Peyer's patch (tissue), 4 donors: ENCODE measurements at regions not wholly inside any gene's neighbourhood (a gene's known extent, or its start where the extent isn't known, plus 50 kb on each side); places are given as distances from the start of the nearest gene placed in this dataset.

Experiments
- POLR2A ChIP-seq, 2 donors: fragments of 450-650 bp; IDR thresholded peaks; one replicate each; pipeline ENCODE4 v1.5.1; 2017; ENCODE audit warnings: antibody characterized with exemption in 2 of 2, mild to moderate bottlenecking in 2 of 2, moderate library complexity in 2 of 2
- TF ChIP-seq, protein P1 (sequence below), 6 experiments: fragments of 450-650 bp in 4 of 6; fragments of 200-600 bp in 2 of 6; sonication (generic) in 1 of 6; IDR thresholded peaks; one replicate each; pipeline ENCODE4 v1.5.1; 2017 to 2019; ENCODE audit warnings: antibody characterized with exemption in 6 of 6, mild to moderate bottlenecking in 3 of 6, moderate library complexity in 1 of 6

DNA sequence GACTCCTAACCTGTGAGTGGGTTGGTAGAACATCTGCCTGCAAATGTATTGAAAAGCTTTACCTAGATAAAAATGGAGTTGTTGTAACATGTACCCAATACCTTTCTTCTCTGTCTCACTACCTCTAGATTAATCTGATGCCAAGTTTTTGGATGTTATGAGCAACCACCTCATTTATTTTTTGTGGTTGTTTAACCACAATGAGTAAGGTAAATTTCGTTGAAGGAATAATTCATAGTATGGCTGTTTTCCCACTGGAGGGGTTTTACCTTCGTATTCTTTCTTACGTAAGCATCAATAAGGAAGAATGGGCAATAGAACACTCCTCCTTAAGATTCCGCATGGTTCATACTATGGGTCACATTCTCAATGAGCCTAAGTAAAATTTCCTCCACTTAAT lies 165.4 kb downstream of the CDH26 start:
- TF ChIP-seq POLR2A (IDR thresholded peaks at IDR 0.05), result no peak
- TF ChIP-seq, protein P1, sequence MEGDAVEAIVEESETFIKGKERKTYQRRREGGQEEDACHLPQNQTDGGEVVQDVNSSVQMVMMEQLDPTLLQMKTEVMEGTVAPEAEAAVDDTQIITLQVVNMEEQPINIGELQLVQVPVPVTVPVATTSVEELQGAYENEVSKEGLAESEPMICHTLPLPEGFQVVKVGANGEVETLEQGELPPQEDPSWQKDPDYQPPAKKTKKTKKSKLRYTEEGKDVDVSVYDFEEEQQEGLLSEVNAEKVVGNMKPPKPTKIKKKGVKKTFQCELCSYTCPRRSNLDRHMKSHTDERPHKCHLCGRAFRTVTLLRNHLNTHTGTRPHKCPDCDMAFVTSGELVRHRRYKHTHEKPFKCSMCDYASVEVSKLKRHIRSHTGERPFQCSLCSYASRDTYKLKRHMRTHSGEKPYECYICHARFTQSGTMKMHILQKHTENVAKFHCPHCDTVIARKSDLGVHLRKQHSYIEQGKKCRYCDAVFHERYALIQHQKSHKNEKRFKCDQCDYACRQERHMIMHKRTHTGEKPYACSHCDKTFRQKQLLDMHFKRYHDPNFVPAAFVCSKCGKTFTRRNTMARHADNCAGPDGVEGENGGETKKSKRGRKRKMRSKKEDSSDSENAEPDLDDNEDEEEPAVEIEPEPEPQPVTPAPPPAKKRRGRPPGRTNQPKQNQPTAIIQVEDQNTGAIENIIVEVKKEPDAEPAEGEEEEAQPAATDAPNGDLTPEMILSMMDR (IDR thresholded peaks at IDR 0.05), result no peak
